ENCODE measurements at regions not wholly inside any gene's neighbourhood (a gene's known extent, or its start where the extent isn't known, plus 50 kb on each side); places are given as distances from the start of the nearest gene placed in this dataset.

DNA sequence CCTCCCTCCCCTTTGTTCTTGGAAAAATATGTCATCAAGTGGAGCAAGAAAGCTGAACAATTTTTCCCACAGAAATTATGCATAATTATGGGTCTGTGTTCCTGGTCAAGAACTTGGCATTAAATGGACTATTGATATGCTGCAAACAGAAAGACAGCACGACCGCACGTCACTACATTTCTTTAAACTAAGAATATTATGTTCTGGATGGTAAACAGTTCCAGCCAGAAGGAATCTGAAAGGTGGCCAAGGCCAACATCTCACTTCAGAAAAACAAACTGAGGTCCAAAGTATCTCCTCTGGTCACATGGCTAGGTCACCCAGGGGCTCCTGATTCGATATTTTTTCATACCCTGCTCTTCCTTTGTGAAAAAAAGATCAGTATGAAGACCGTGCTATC, 173.3 kb upstream of the GAS1 start:
- H3K4me3 ChIP-seq (ENCODE audit: low read length) = no peak overlapping the region
- DNase-seq (ENCODE audit: low read depth) = no peak
- no peak for TF ChIP-seq CTCF (conservative IDR thresholded peaks at IDR 0.05; ENCODE audit: low read depth, low read length)

- no peak for DNase-seq (ENCODE audit: low read depth)
Measured at GRCh38 chr9:87122947-87123685, 175.8 kb upstream of the GAS1 start.

GRCh38 chr9:87123830-87124229, 176.5 kb upstream of the GAS1 start:
- DNase-seq (ENCODE audit: low read depth) = no peak
- H3K4me3 ChIP-seq (ENCODE audit: low read length) = no peak overlapping the region
- TF ChIP-seq CTCF (conservative IDR thresholded peaks at IDR 0.05; ENCODE audit: low read depth, low read length) = no peak

More at GRCh38 chr9:87122947-87123685, 175.8 kb upstream of the GAS1 start:
- TF ChIP-seq CTCF (conservative IDR thresholded peaks at IDR 0.05; ENCODE audit: low read depth, low read length) = no peak
- H3K4me3 ChIP-seq (ENCODE audit: low read length) = no peak overlapping the region

- no peak for TF ChIP-seq CTCF (conservative IDR thresholded peaks at IDR 0.05; ENCODE audit: low read depth, low read length)
- no peak overlapping the region for H3K4me3 ChIP-seq (ENCODE audit: low read length)
- DNase-seq (ENCODE audit: low read depth) = no peak
Measured at GRCh38 chr9:87125819-87126218, 178.5 kb upstream of the GAS1 start.

GRCh38 chr9:87127543-87127942, 180.2 kb upstream of the GAS1 start:
- no peak for DNase-seq (ENCODE audit: low read depth)
- TF ChIP-seq CTCF (conservative IDR thresholded peaks at IDR 0.05; ENCODE audit: low read depth, low read length) = no peak
- no peak overlapping the region for H3K4me3 ChIP-seq (ENCODE audit: low read length)

- TF ChIP-seq CTCF (conservative IDR thresholded peaks at IDR 0.05; ENCODE audit: low read depth, low read length) = no peak
- no peak for DNase-seq (ENCODE audit: low read depth)
- H3K4me3 ChIP-seq (ENCODE audit: low read length) = no peak overlapping the region
Measured at GRCh38 chr9:87127978-87128614, 180.8 kb upstream of the GAS1 start.

Data from retinal pigment epithelial cell (primary cell).